ENCODE measurements at regions not wholly inside any gene's neighbourhood (a gene's known extent, or its start where the extent isn't known, plus 50 kb on each side); places are given as distances from the start of the nearest gene placed in this dataset.

DNA sequence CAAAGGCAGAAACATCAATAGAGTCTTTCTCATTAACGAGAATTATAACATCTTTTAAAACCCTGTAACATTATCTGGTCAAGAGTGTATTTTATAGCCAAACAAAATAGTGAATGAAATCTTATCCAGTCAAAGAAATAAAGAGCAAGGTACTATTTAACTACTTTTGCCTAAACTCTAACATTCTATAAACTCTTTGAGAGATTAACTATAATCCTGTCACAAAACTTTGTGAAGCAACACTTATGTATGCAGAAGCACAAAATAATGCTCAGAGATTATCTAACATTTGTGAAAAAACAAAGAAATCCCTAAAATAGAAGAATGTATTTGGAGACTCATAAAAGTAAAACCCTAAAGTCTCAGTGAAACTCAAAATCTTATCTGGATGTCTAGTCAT, 124.4 kb upstream of the LUZP2 start:
- H3K27me3 Mint-ChIP-seq (ENCODE audit: low read depth, poor library complexity) = peaks cover 5% of the 10 kb centered on the region
- H3K27ac Mint-ChIP-seq = no peak overlapping the region
- TF ChIP-seq, protein P1, sequence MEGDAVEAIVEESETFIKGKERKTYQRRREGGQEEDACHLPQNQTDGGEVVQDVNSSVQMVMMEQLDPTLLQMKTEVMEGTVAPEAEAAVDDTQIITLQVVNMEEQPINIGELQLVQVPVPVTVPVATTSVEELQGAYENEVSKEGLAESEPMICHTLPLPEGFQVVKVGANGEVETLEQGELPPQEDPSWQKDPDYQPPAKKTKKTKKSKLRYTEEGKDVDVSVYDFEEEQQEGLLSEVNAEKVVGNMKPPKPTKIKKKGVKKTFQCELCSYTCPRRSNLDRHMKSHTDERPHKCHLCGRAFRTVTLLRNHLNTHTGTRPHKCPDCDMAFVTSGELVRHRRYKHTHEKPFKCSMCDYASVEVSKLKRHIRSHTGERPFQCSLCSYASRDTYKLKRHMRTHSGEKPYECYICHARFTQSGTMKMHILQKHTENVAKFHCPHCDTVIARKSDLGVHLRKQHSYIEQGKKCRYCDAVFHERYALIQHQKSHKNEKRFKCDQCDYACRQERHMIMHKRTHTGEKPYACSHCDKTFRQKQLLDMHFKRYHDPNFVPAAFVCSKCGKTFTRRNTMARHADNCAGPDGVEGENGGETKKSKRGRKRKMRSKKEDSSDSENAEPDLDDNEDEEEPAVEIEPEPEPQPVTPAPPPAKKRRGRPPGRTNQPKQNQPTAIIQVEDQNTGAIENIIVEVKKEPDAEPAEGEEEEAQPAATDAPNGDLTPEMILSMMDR (IDR thresholded peaks at IDR 0.05) = no peak
- no peaks in the 10 kb centered on the region for H3K9me3 Mint-ChIP-seq
- peaks cover 10% of the 10 kb centered on the region for H3K4me1 Mint-ChIP-seq
- no peak overlapping the region for H3K4me3 Mint-ChIP-seq
- H3K36me3 Mint-ChIP-seq (ENCODE audit: low read depth) = no peaks in the 10 kb centered on the region
- no peak for DNase-seq

DNA sequence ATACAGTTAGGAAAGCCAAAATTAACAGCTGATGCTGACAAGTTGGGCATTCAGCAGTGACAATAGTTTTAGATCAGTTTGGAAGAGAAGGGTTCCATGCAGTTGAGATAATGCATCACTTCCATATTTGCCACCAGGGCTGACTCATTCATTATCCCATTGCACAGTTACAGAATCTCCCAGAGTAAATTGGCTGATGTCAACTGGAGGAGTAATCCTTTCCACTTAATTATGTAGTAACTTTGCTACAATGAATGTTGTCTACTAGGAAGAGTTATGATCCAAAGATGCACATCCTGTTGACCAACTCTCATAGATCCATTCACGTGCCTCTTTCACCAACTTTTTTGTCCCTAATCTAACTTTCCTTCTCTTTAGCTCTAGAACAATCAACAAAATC, 123.3 kb upstream of the LUZP2 start:
- Mint-ChIP-seq H3K27ac (no peak overlapping the region), H3K4me3 (no peak overlapping the region), H3K27me3 (ENCODE audit: low read depth, poor library complexity) (peaks cover 6% of the 10 kb centered on the region), H3K36me3 (ENCODE audit: low read depth) (no peaks in the 10 kb centered on the region), H3K9me3 (no peaks in the 10 kb centered on the region), H3K4me1 (peaks cover 10% of the 10 kb centered on the region)
- no peak for DNase-seq
- TF ChIP-seq, protein P1 (IDR thresholded peaks at IDR 0.05) = no peak

DNA sequence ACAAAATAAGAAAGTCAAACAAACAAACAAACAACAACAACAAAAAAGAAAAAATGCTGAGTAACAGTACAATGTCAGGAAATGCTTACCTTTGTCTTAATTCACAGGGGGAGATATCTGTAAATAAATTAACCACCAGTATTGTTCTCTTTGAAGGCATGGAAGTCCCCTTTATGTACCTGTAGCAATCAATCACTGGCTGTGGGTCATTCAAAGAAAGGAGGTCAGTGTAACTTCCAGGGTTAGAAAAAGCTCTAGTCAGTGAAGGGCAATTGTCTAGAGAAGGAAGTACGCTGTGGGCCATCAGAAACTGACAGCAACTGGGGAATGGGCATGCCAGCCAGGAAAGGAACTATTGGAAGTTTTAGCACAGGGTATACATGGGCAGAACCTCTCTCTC, 121.5 kb upstream of the LUZP2 start:
- peaks cover 10% of the 10 kb centered on the region for H3K4me1 Mint-ChIP-seq
- H3K27me3 Mint-ChIP-seq (ENCODE audit: low read depth, poor library complexity) = peaks cover 6% of the 10 kb centered on the region
- TF ChIP-seq, protein P1 (IDR thresholded peaks at IDR 0.05) = no peak
- no peaks in the 10 kb centered on the region for H3K9me3 Mint-ChIP-seq
- no peak for DNase-seq
- peak overlapping the region; percentile 58 for H3K27ac Mint-ChIP-seq
- H3K36me3 Mint-ChIP-seq (ENCODE audit: low read depth) = no peaks in the 10 kb centered on the region
- H3K4me3 Mint-ChIP-seq = no peak overlapping the region

DNA sequence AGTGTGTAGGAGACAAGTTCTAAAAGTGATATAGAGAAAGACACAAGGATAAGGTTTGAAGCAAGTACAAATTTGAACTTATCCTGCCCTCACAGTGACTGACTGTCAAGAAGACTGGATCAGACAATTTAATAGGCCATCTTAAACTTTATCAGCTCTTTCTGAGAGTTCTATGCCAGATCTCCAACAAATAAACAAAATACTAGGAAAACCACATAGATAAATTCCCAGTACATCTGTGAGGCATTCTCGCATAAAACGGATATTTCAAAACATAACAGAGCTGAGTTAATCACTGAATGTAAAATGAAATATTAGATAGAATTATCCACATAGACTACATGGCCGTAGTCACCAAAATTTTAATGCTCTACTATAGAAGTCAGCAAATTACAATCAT, 120.9 kb upstream of the LUZP2 start:
- DNase-seq = no peak
- no peaks in the 10 kb centered on the region for H3K9me3 Mint-ChIP-seq
- H3K4me1 Mint-ChIP-seq = peaks cover 10% of the 10 kb centered on the region
- no peak overlapping the region for H3K4me3 Mint-ChIP-seq
- peaks cover 6% of the 10 kb centered on the region for H3K27me3 Mint-ChIP-seq (ENCODE audit: low read depth, poor library complexity)
- H3K36me3 Mint-ChIP-seq (ENCODE audit: low read depth) = no peaks in the 10 kb centered on the region
- TF ChIP-seq, protein P1 (IDR thresholded peaks at IDR 0.05) = no peak
- H3K27ac Mint-ChIP-seq = no peak overlapping the region

DNA sequence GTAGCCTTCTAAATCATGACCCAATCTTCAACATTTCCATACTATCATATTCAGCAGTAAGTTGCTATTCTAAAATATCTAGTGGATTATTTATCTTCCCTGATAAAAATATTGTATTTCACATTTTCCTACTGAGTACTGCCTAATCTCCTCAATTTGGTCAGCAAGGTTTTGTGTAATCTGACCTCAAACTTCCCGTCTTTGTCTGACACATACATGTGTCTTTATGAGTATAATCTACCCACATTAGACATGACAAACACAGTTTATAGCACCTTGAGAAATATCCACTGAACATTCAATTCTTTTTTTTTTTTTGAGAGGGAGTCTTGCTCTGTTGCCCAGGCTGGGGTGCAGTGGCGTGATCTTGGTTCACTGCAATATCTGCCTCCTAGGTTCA, 113.7 kb upstream of the LUZP2 start:
- Mint-ChIP-seq H3K4me3 (no peak overlapping the region), H3K36me3 (ENCODE audit: low read depth) (no peaks in the 10 kb centered on the region), H3K27me3 (ENCODE audit: low read depth, poor library complexity) (no peaks in the 10 kb centered on the region), H3K9me3 (peaks cover 2% of the 10 kb centered on the region), H3K27ac (no peak overlapping the region), H3K4me1 (peaks cover 4% of the 10 kb centered on the region)
- TF ChIP-seq, protein P1 (IDR thresholded peaks at IDR 0.05) = no peak
- no peak for DNase-seq

DNA sequence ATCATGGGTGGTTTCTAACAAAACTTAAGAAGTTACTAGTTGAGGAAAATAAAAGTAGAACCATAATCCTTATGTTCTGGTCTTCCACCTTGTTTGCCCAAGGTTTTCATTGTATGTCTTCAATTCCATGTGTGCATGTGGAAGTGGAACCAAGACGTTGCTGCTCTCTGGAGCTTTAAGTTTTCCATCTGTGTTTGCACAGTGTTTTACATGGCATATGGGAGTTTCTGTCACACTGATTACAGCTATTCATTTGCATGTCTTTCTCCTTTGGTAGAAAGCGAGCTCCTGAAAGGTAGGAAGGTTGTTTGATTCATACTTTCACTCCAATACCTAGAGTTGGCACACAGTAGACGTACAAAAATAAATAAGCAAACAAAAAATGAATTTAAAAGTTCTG, 112.6 kb upstream of the LUZP2 start:
- Mint-ChIP-seq H3K4me3 (no peak overlapping the region), H3K27ac (no peak overlapping the region), H3K27me3 (ENCODE audit: low read depth, poor library complexity) (no peaks in the 10 kb centered on the region), H3K9me3 (peaks cover 3% of the 10 kb centered on the region), H3K4me1 (peaks cover 4% of the 10 kb centered on the region), H3K36me3 (ENCODE audit: low read depth) (no peaks in the 10 kb centered on the region)
- no peak for DNase-seq
- TF ChIP-seq, protein P1 (IDR thresholded peaks at IDR 0.05) = no peak
